Hepatocyte (in vitro differentiated cells): ENCODE measurements at regions not wholly inside any gene's neighbourhood (a gene's known extent, or its start where the extent isn't known, plus 50 kb on each side); places are given as distances from the start of the nearest gene placed in this dataset.

Source experiments
- DNase-seq: peaks from one replicate; pipeline ENCODE4 v3.0.0-alpha.2; 2016; ENCODE audit warnings: low spot score
- H2AFZ ChIP-seq: fragments of 200-600 bp; sonication (generic); 2 replicates; pipeline ENCODE4 v1.6.0; 2016; ENCODE audit warnings: antibody characterized with exemption, mild to moderate bottlenecking
- H3K27ac ChIP-seq: fragments of 200-600 bp; sonication (generic); 2 replicates; pipeline ENCODE4 v1.5.1; 2016; ENCODE audit warnings: mild to moderate bottlenecking
- H3K27me3 ChIP-seq: fragments of 200-600 bp; sonication (generic); 2 replicates; pipeline ENCODE4 v1.6.1; 2016
- H3K36me3 ChIP-seq: fragments of 200-600 bp; sonication (generic); replicated peaks from 2 replicates; pipeline ENCODE4 v1.5.1; 2016; ENCODE audit warnings: low read depth; ENCODE audit not compliant: insufficient read depth
- H3K4me1 ChIP-seq: fragments of 200-600 bp; sonication (generic); 2 replicates; pipeline ENCODE4 v1.5.1; 2016; ENCODE audit warnings: mild to moderate bottlenecking, moderate library complexity; ENCODE audit not compliant: insufficient read depth
- H3K4me2 ChIP-seq: fragments of 200-600 bp; sonication (generic); 2 replicates; pipeline ENCODE4 v1.6.0; 2016
- H3K4me3 ChIP-seq: fragments of 200-600 bp; sonication (generic); 2 replicates; pipeline ENCODE4 v1.5.1; 2016; ENCODE audit warnings: mild to moderate bottlenecking
- H3K79me2 ChIP-seq: fragments of 200-600 bp; sonication (generic); 2 replicates; pipeline ENCODE4 v1.6.0; 2017; ENCODE audit warnings: mild to moderate bottlenecking
- H3K9me2 ChIP-seq: fragments of 200-600 bp; sonication (generic); replicated peaks from 2 replicates; pipeline ENCODE4 v1.6.0; 2017; ENCODE audit warnings: mild to moderate bottlenecking; ENCODE audit not compliant: insufficient read depth
- H3K9me3 ChIP-seq: fragments of 200-600 bp; sonication (generic); 2 replicates; pipeline ENCODE4 v1.5.1; 2016; ENCODE audit warnings: low read depth, mild to moderate bottlenecking
- H4K20me1 ChIP-seq: fragments of 200-600 bp; sonication (generic); 2 replicates; pipeline ENCODE4 v1.6.0; 2016; ENCODE audit warnings: mild to moderate bottlenecking; ENCODE audit not compliant: insufficient read depth, poor library complexity, severe bottlenecking
- EZH2 ChIP-seq: fragments of 200-600 bp; sonication (generic); IDR thresholded peaks from 2 replicates; pipeline ENCODE4 v1.6.1; 2016; ENCODE audit warnings: antibody characterized with exemption, mild to moderate bottlenecking, borderline replicate concordance
- EZH2phosphoT487 ChIP-seq: fragments of 200-600 bp; sonication (generic); IDR thresholded peaks from one replicate; pipeline ENCODE4 v1.6.1; 2018; ENCODE audit warnings: antibody characterized with exemption, mild to moderate bottlenecking, low read depth, moderate library complexity; ENCODE audit not compliant: unreplicated experiment, severe bottlenecking
- WGBS: methylation state at CpG from one replicate; pipeline ENCODE4 v1.1.6; 2016; ENCODE audit warnings: low lambda C conversion rate; ENCODE audit errors: missing lambda C conversion rate; 5-methylcytosine and 5-hydroxymethylcytosine counted together
- TF ChIP-seq, protein P1 (sequence below): fragments of 200-600 bp; sonication (generic); IDR thresholded peaks from 2 replicates; pipeline ENCODE4 v1.5.1; 2016; ENCODE audit warnings: antibody characterized with exemption, mild to moderate bottlenecking; ENCODE audit not compliant: poor library complexity

DNA sequence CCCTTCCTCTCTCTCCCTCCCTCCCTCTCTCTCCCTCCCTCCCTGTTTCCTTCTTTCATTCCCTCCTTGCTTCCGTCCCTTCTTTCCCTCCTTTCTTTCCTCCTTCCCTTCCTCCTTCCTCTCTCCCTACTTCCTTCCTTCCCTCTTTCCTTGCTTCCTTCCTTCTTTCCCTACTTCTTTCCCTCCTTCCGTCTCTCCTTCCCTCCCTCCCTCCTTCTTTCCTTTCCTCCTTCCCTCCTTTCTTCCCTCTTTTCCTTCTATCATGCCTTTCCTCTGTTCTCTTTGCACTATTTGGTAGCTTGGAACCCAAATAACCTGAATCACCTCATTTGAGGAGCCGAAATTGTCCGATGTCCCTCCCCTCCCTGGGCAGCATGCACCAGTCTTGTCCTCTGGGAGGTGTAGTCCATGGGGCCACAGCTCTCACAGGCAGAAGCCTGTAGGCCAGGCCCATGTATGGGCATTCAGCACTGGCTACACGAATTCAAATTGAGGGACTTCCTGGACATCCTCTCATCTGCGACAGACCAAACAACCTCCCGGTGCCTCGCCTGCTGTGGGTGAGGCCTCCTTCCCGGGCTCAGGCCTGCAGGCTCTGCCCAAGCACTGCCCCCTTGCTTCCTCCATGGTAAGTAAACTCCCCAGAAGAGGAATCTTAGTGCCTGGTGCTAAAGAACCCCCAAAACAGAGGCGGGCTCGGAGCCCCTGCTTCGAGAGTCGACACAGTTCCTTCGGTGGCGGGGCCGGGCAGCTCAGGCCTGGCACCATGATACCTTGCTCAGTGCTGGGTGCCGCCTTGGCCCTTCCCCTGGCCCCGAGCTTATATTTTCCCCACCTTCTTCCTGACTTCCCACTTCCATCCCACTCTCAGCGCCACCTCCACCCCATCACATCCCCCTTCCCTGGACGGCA lies 454.1 kb upstream of the CADM1 start:
- H4K20me1 ChIP-seq = no peaks in the 10 kb centered on the region
- no peaks in the 10 kb centered on the region for H3K9me3 ChIP-seq
- TF ChIP-seq EZH2 (no peak), EZH2phosphoT487 (no peak)
- TF ChIP-seq, protein P1, sequence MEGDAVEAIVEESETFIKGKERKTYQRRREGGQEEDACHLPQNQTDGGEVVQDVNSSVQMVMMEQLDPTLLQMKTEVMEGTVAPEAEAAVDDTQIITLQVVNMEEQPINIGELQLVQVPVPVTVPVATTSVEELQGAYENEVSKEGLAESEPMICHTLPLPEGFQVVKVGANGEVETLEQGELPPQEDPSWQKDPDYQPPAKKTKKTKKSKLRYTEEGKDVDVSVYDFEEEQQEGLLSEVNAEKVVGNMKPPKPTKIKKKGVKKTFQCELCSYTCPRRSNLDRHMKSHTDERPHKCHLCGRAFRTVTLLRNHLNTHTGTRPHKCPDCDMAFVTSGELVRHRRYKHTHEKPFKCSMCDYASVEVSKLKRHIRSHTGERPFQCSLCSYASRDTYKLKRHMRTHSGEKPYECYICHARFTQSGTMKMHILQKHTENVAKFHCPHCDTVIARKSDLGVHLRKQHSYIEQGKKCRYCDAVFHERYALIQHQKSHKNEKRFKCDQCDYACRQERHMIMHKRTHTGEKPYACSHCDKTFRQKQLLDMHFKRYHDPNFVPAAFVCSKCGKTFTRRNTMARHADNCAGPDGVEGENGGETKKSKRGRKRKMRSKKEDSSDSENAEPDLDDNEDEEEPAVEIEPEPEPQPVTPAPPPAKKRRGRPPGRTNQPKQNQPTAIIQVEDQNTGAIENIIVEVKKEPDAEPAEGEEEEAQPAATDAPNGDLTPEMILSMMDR = no peak
- DNase-seq = no peak
- no peak overlapping the region for H3K27ac ChIP-seq
- H3K9me2 ChIP-seq = no peaks in the 10 kb centered on the region
- no peaks in the 10 kb centered on the region for H3K36me3 ChIP-seq
- peaks cover 15% of the 10 kb centered on the region for H3K27me3 ChIP-seq
- no peak overlapping the region for H2AFZ ChIP-seq
- H3K4me1 ChIP-seq = no peaks in the 10 kb centered on the region
- no peaks in the 10 kb centered on the region for H3K79me2 ChIP-seq
- no peak overlapping the region for H3K4me3 ChIP-seq
- H3K4me2 ChIP-seq = no peak overlapping the region
- 89% methylated on average over 19 of the region's 20 CpGs for WGBS

GRCh38 chr11:115955803-115956202 lies 451.6 kb upstream of the CADM1 start:
- H3K9me2 ChIP-seq = no peaks in the 10 kb centered on the region
- no peak for DNase-seq
- peaks cover 9% of the 10 kb centered on the region for H3K27me3 ChIP-seq
- H3K36me3 ChIP-seq = no peaks in the 10 kb centered on the region
- H3K27ac ChIP-seq = no peak overlapping the region
- H3K79me2 ChIP-seq = no peaks in the 10 kb centered on the region
- H3K4me3 ChIP-seq = no peak overlapping the region
- no peaks in the 10 kb centered on the region for H4K20me1 ChIP-seq
- 88% methylated on average over 2 of the region's 2 CpGs for WGBS
- no peak overlapping the region for H3K4me2 ChIP-seq
- H3K4me1 ChIP-seq = no peaks in the 10 kb centered on the region
- H2AFZ ChIP-seq = no peak overlapping the region
- no peaks in the 10 kb centered on the region for H3K9me3 ChIP-seq
- TF ChIP-seq EZH2phosphoT487 (no peak), EZH2 (no peak)
- TF ChIP-seq, protein P1 = no peak

DNA sequence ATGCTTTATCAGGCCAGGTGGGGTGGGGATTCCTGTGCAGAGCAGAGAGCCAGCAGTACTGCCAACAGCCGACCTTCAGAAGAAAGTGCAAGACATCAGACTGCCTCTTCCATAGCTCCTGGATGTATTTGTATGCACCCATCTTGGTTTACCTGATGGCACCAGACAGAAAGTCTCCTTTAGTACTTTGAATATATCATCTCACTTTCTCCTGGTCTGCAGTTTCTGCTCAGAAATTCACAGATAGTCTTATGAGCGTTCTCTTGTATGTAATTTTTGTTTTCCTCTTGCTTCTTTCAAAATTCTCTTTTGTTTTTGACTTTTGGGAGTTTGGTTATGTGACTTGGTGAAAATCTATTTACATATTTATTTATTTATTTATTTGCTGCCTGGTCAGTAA lies 446.4 kb upstream of the CADM1 start:
- Histone ChIP-seq H3K4me1 (no peaks in the 10 kb centered on the region), H3K79me2 (no peaks in the 10 kb centered on the region), H3K36me3 (no peaks in the 10 kb centered on the region), H3K9me3 (no peaks in the 10 kb centered on the region), H3K4me2 (no peak overlapping the region), H3K27ac (no peak overlapping the region), H3K4me3 (no peak overlapping the region), H3K27me3 (peaks cover under 1% of the 10 kb centered on the region), H3K9me2 (no peaks in the 10 kb centered on the region), H4K20me1 (no peaks in the 10 kb centered on the region), H2AFZ (no peak overlapping the region)
- no peak for DNase-seq
- 89% methylated on average over 2 of the region's 2 CpGs for WGBS
- TF ChIP-seq EZH2phosphoT487 (no peak), EZH2 (no peak)
- TF ChIP-seq, protein P1 = no peak
